K562 (cell line): ENCODE measurements at regions not wholly inside any gene's neighbourhood (a gene's known extent, or its start where the extent isn't known, plus 50 kb on each side); places are given as distances from the start of the nearest gene placed in this dataset.

ENCODE experiments used
- CBX5 ChIP-seq: IDR thresholded peaks from 2 replicates; pipeline ENCODE4 v1.6.1; 2014; ENCODE audit warnings: low read depth, borderline replicate concordance
- HOXB6 ChIP-seq: fragments of 250-450 bp; sonication (Bioruptor Pico); IDR thresholded peaks from 2 replicates; pipeline ENCODE4 v1.5.1; 2022; ENCODE audit warnings: mild to moderate bottlenecking, borderline replicate concordance
- JUN ChIP-seq, 2 experiments: sonication (generic) in 1 of 2; formaldehyde crosslinking in 1 of 2; IDR thresholded peaks; 2 replicates each; pipeline versions ENCODE4 v1.6.1 to v1.8.0; 2012 to 2022; ENCODE audit warnings: borderline replicate concordance in 2 of 2, mild to moderate bottlenecking in 2 of 2, improper control_type of control experiment in 1 of 2, low read depth in 1 of 2, low read length in 1 of 2, missing genetic modification reagents in 1 of 2
- NCOA1 ChIP-seq: fragments of 450-650 bp; IDR thresholded peaks from 2 replicates; pipeline ENCODE4 v1.6.1; 2016; ENCODE audit warnings: low read depth
- NCOA2 ChIP-seq, 2 experiments: fragments of 450-650 bp; IDR thresholded peaks; 2 replicates each; pipeline ENCODE4 v1.6.1; 2018; ENCODE audit warnings: mild to moderate bottlenecking in 2 of 2, moderate library complexity in 1 of 2; ENCODE audit not compliant: partially characterized antibody in 2 of 2
- TAF1 ChIP-seq: IDR thresholded peaks from 2 replicates; pipeline ENCODE4 v1.6.1; 2011; ENCODE audit warnings: mild to moderate bottlenecking, low read length, moderate library complexity; ENCODE audit not compliant: insufficient read depth, control insufficient read depth, severe bottlenecking; ENCODE audit errors: extremely low read depth
- TEAD4 ChIP-seq, 2 experiments: sonication (generic) in 1 of 2; formaldehyde crosslinking in 1 of 2; IDR thresholded peaks; 2 replicates each; pipeline versions ENCODE4 v1.6.1 to v1.8.0; 2012 to 2022; ENCODE audit warnings: borderline replicate concordance in 1 of 2, inconsistent platforms in 1 of 2, low read length in 1 of 2, mild to moderate bottlenecking in 1 of 2, missing genetic modification reagents in 1 of 2
- ZFP30 ChIP-seq: fragments of 250-450 bp; sonication (Bioruptor Pico); IDR thresholded peaks from 2 replicates; pipeline ENCODE4 v1.8.0; 2022; ENCODE audit warnings: moderate library complexity, mild to moderate bottlenecking, inconsistent platforms, borderline replicate concordance
- ZNF133 ChIP-seq: fragments of 250-450 bp; sonication (Bioruptor Pico); IDR thresholded peaks from 2 replicates; pipeline ENCODE4 v1.4.0; 2020; ENCODE audit warnings: mild to moderate bottlenecking
- ZNF589 ChIP-seq: fragments of 200-800 bp; sonication (Bioruptor generic); IDR thresholded peaks from 2 replicates; pipeline ENCODE4 v1.6.1; 2016; ENCODE audit warnings: low read depth, missing genetic modification characterization, missing compliant biosample characterization
- TF ChIP-seq, protein P1 (sequence below), 3 experiments: IDR thresholded peaks in 2 of 3; conservative IDR thresholded peaks in 1 of 3; 2 replicates each; pipeline ENCODE4 v1.5.1; 2011 to 2012; ENCODE audit warnings: low read length in 3 of 3, mild to moderate bottlenecking in 3 of 3, control low read depth in 2 of 3, improper control_type of control experiment in 1 of 3, inconsistent platforms in 1 of 3, low read depth in 1 of 3, mixed read lengths in 1 of 3, moderate library complexity in 1 of 3; ENCODE audit not compliant: insufficient read depth in 2 of 3

DNA sequence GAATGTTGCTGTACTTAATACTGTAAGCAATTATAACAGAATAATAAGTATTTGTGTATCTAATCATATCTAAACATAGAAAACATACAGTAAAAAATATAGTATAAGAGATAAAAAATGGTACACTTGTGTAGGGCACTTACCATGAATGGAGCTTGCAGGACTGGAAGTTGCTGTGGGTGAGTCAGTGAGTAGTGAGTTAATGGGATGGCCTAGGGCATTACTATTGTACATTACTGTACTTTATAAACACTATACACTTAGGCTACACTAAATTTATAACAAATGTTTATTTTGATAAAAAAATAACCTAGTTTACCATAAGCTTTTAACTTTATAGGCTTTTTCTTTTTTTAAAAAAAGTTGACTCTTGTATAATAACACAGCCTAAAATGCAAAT is 1071.2 kb upstream of the SEL1L start:
- TF ChIP-seq TAF1 = no peak
- TF ChIP-seq ZNF589 (CRISPR knock-in tag) = no peak
- no peak for TF ChIP-seq NCOA1
- no peak for TF ChIP-seq ZNF133 (CRISPR knock-in tag)
- no peak for TF ChIP-seq CBX5
- TF ChIP-seq NCOA2 (IDR thresholded peaks at IDR 0.05; ENCODE audit: partially characterized antibody in 2 of 2) = no peak
- TF ChIP-seq HOXB6 (CRISPR knock-in tag) = no peak
- TF ChIP-seq, protein P1, sequence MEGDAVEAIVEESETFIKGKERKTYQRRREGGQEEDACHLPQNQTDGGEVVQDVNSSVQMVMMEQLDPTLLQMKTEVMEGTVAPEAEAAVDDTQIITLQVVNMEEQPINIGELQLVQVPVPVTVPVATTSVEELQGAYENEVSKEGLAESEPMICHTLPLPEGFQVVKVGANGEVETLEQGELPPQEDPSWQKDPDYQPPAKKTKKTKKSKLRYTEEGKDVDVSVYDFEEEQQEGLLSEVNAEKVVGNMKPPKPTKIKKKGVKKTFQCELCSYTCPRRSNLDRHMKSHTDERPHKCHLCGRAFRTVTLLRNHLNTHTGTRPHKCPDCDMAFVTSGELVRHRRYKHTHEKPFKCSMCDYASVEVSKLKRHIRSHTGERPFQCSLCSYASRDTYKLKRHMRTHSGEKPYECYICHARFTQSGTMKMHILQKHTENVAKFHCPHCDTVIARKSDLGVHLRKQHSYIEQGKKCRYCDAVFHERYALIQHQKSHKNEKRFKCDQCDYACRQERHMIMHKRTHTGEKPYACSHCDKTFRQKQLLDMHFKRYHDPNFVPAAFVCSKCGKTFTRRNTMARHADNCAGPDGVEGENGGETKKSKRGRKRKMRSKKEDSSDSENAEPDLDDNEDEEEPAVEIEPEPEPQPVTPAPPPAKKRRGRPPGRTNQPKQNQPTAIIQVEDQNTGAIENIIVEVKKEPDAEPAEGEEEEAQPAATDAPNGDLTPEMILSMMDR (IDR thresholded peaks at IDR 0.05 in 2 of 3, conservative IDR thresholded peaks at IDR 0.05 in 1 of 3; ENCODE audit: insufficient read depth in 2 of 3, low read depth in 1 of 3, low read length in 3 of 3) = no peak
- no peak for TF ChIP-seq TEAD4 (IDR thresholded peaks at IDR 0.05; ENCODE audit: low read length)
- TF ChIP-seq TEAD4 (CRISPR knock-in tag; IDR thresholded peaks at IDR 0.05; ENCODE audit: borderline replicate concordance) = no peak
- no peak for TF ChIP-seq ZFP30 (CRISPR knock-in tag)
- no peak for TF ChIP-seq JUN (IDR thresholded peaks at IDR 0.05; ENCODE audit: borderline replicate concordance, low read depth, low read length)
- no peak for TF ChIP-seq JUN (CRISPR knock-in tag; IDR thresholded peaks at IDR 0.05; ENCODE audit: borderline replicate concordance)
